Common myeloid progenitor, CD34-positive (primary cell): ENCODE measurements at regions not wholly inside any gene's neighbourhood (a gene's known extent, or its start where the extent isn't known, plus 50 kb on each side); places are given as distances from the start of the nearest gene placed in this dataset.

Source experiments
- CTCF ChIA-PET: fragments of 350-600 bp; sonication (Branson Sonifier 250); formaldehyde crosslinking; loops from one replicate; lab custom pipeline; 2021; ENCODE audit warnings: antibody characterized with exemption; lab: Charles Lee
- POLR2A ChIA-PET: fragments of 350-600 bp; sonication (Branson Sonifier 250); formaldehyde crosslinking; loops from one replicate; lab custom pipeline; 2021; ENCODE audit warnings: antibody characterized with exemption; lab: Charles Lee
- DNase-seq, 3 donors: peaks; one replicate each; pipeline versions ENCODE4 v3.0.0 to v3.0.0-alpha.2; 2013
- H3K27ac ChIP-seq, 2 experiments: 1 replicate in 1 of 2; 2 replicates in 1 of 2; pipeline ENCODE4 v1.7.0; 2013; ENCODE audit warnings: inconsistent platforms in 2 of 2, low read length in 2 of 2, mild to moderate bottlenecking in 2 of 2, low read depth in 1 of 2, moderate library complexity in 1 of 2; ENCODE audit not compliant: severe bottlenecking in 2 of 2, insufficient read depth in 1 of 2, poor library complexity in 1 of 2
- H3K27me3 ChIP-seq, 5 experiments: replicated peaks in 2 of 5; 1 replicate in 3 of 5; 2 replicates in 2 of 5; pipeline versions ENCODE4 v1.6.1 to v1.7.0; 2013; ENCODE audit warnings: low read length in 4 of 5, mild to moderate bottlenecking in 2 of 5, moderate library complexity in 2 of 5, inconsistent platforms in 1 of 5; ENCODE audit not compliant: insufficient read depth in 5 of 5, control insufficient read depth in 4 of 5
- H3K36me3 ChIP-seq, 4 experiments: 1 replicate in 2 of 4; 2 replicates in 2 of 4; pipeline versions ENCODE4 v1.6.1 to v1.7.0; 2013; ENCODE audit warnings: low read length in 3 of 4, control low read depth in 1 of 4, mild to moderate bottlenecking in 1 of 4; ENCODE audit not compliant: control insufficient read depth in 4 of 4, insufficient read depth in 4 of 4
- H3K4me1 ChIP-seq, 4 experiments: 1 replicate in 3 of 4; 2 replicates in 1 of 4; pipeline versions ENCODE4 v1.6.1 to v1.7.1; 2013; ENCODE audit warnings: low read length in 3 of 4, mild to moderate bottlenecking in 3 of 4, control low read depth in 1 of 4, inconsistent platforms in 1 of 4, moderate library complexity in 1 of 4; ENCODE audit not compliant: control insufficient read depth in 4 of 4, insufficient read depth in 4 of 4; ENCODE audit errors: control extremely low read depth in 1 of 4
- H3K4me3 ChIP-seq, 7 experiments: 1 replicate in 4 of 7; 2 replicates in 3 of 7; pipeline versions ENCODE4 v1.5.1 to v1.7.0; 2013; ENCODE audit warnings: mild to moderate bottlenecking in 7 of 7, low read length in 6 of 7, moderate library complexity in 6 of 7, inconsistent platforms in 2 of 7, low read depth in 2 of 7, control low read depth in 1 of 7; ENCODE audit not compliant: insufficient read depth in 4 of 7, control insufficient read depth in 1 of 7; ENCODE audit errors: extremely low read depth in 1 of 7
- H3K9me3 ChIP-seq, 5 experiments: 1 replicate in 4 of 5; 2 replicates in 1 of 5; pipeline versions ENCODE4 v1.6.1 to v1.7.1; 2013; ENCODE audit warnings: low read length in 4 of 5, mild to moderate bottlenecking in 2 of 5, inconsistent platforms in 1 of 5, low read depth in 1 of 5, moderate library complexity in 1 of 5; ENCODE audit not compliant: control insufficient read depth in 4 of 5, insufficient read depth in 2 of 5; ENCODE audit errors: control extremely low read depth in 1 of 5
- WGBS: methylation state at CpG from one replicate; pipeline ENCODE4 v1.1.5; 2013; ENCODE audit not compliant: insufficient coverage; 5-methylcytosine and 5-hydroxymethylcytosine counted together

DNA sequence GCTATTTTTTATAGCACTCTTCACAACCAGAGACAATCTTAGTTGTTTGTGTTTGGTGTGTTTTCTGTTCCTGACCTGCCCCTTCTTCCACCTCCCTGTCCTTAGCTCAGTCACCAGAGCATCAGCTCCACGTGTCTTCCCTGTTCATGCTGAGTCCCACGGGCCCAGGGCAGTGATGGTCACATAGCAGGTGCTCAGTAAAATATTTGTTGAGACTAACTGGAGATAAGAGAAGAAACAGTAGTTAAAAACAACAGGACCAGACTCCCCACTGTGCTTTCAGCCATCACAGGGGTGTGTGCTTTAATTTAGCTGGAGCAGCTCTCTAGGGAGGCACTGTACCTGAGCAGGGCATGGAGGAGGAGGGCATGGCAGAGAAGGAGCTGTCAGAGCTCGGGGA, 307.3 kb upstream of the ZNF32 start:
- WGBS, result 100% methylated on average over 1 of the region's 3 CpGs
- Histone ChIP-seq H3K36me3 (no peaks in the 10 kb centered on the region), H3K4me1 (no peaks in the 10 kb centered on the region), H3K27ac (no peak overlapping the region), H3K9me3 (peaks cover 0 to 7% (median 4%) of the 10 kb centered on the region in 5 experiments), H3K4me3 (no peak overlapping the region), H3K27me3 (peaks cover 0 to 55% (median 19%) of the 10 kb centered on the region in 5 experiments)
- DNase-seq, result no peak
- POLR2A ChIA-PET, result no interaction called here
- CTCF ChIA-PET, result interaction anchor here (1.0 kb wide), 1 partner anchor 12 kb away, joined by 3 read pairs; no protein-coding TSS in a partner anchor

DNA sequence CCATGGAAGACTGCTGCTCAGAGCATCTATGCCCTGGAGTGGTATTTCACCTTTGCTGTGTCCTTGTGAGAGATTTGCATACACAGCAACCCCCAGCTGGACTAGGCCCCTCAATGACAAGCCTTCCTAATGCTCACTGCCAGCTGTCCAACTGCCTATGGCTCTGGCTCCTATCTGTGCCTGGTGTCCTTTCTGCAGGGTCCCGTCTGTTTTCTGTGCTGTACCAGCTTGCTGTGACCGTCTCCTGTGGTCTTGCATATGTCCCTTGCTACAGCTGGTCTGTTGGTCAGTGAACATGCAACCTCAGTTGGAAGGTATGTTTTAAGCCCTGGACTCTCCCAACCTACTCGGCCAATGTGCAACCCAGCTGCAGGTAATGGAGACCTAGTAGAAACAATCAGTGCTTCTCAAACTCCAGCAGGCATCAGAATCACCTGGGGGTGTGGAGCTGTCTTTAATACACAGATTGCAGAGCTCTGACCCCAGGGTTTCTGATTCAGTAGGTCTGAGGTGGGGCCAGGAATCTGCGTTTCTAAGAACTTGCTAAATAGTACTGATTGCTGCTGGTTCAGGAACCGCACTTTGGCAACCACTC, 306.4 kb upstream of the ZNF32 start:
- ChIA-PET POLR2A (no interaction called here), CTCF (interaction anchor here (1.0 kb wide), 1 partner anchor 11 kb away, joined by 3 read pairs; no protein-coding TSS in a partner anchor)
- no peak for DNase-seq
- Histone ChIP-seq H3K27me3 (peaks cover 0 to 49% (median 13%) of the 10 kb centered on the region in 5 experiments), H3K27ac (no peak overlapping the region), H3K4me1 (no peaks in the 10 kb centered on the region), H3K4me3 (no peak overlapping the region), H3K9me3 (peaks cover 0 to 7% (median 4%) of the 10 kb centered on the region in 5 experiments), H3K36me3 (no peaks in the 10 kb centered on the region)
- 100% methylated on average over 5 of the region's 5 CpGs for WGBS

DNA sequence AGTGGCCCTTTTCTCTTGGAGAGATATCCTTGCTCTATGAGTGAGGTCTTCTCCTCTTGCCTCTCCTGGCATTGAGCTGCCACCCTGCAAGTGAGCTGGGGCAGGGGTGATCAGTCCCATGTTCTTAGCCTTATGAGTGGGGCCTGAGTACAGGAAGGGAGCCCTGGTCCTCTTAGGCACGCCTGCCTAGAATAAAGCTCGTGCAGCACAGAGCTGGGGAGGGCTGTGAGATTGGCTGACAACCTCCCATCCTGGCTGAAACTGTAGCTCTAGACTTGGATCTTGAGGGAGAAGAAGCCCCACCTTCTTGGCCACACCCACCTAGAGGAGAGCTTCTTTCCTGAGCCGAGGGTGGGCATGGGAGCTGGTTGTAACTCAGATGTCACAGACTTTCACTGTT, 305.0 kb upstream of the ZNF32 start:
- H3K27ac ChIP-seq, result no peak overlapping the region
- H3K9me3 ChIP-seq, result peaks cover 0 to 7% (median 4%) of the 10 kb centered on the region in 5 experiments
- no peaks in the 10 kb centered on the region for H3K4me1 ChIP-seq
- WGBS, result 100% methylated on average over 2 of the region's 3 CpGs
- no peak overlapping the region for H3K4me3 ChIP-seq
- DNase-seq, result no peak
- POLR2A ChIA-PET, result no interaction called here
- H3K27me3 ChIP-seq, result peaks cover 0 to 41% (median 5%) of the 10 kb centered on the region in 5 experiments
- H3K36me3 ChIP-seq, result no peaks in the 10 kb centered on the region
- CTCF ChIA-PET, result no interaction called here

DNA sequence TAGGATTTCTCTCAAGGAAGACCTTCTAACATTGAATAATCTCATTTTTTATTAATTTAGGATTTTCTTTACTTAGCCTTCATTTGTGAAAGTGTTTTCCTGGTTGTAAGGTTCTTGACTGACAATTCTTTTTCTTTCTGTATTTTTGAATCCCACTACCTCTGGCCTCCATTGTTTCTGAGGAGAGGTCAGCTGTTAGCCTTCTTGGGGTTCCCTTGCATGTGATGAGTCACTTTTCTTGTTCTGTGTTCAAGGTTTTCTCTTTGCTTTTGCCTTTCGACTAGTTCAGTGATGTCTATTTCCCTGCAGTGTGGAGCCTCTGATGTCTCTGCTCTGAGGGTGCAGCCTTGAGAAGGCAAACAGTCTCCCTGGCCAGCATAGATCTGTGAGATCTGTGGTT, 304.1 kb upstream of the ZNF32 start:
- Histone ChIP-seq H3K4me1 (no peaks in the 10 kb centered on the region), H3K27me3 (peaks cover 0 to 33% (median 5%) of the 10 kb centered on the region in 5 experiments), H3K4me3 (no peak overlapping the region), H3K36me3 (no peaks in the 10 kb centered on the region), H3K9me3 (peaks cover 0 to 7% (median 4%) of the 10 kb centered on the region in 5 experiments), H3K27ac (no peak overlapping the region)
- ChIA-PET POLR2A (no interaction called here), CTCF (no interaction called here)
- WGBS, result 82% methylated on average over 1 of the region's 1 CpG
- DNase-seq, result no peak

DNA sequence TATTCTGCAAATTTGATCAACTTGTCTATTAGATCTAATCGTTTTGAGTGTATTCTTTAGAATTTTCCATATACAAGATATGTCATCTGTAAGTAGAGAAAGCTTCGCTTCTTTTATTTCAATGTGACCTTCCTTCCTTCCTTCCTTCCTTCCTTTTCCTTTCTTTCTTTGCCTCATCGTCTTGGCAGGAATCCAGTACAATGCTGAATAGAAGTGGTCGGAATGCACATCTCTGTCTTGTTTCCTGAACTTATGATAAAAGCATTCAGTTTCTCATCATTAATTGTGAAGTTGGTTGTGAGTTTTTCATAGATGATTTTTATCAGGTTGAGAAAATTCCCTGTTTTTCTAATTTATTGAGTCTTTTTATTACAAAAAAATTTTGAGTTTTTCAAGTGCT, 300.7 kb upstream of the ZNF32 start:
- CTCF ChIA-PET, result no interaction called here
- no peak for DNase-seq

GRCh38 chr10:43946445-43946844, 297.8 kb upstream of the ZNF32 start:
- Histone ChIP-seq H3K9me3 (no peaks in the 10 kb centered on the region), H3K4me1 (peaks cover 0 to 31% (median 17%) of the 10 kb centered on the region in 4 experiments), H3K27ac (no peak overlapping the region), H3K36me3 (no peaks in the 10 kb centered on the region), H3K27me3 (peaks cover 0 to 2% (median 0%) of the 10 kb centered on the region in 5 experiments), H3K4me3 (no peak overlapping the region)
- no peak for DNase-seq
- whole genome bisulfite sequencing, result 98% methylated on average over 8 of the region's 10 CpGs
- POLR2A ChIA-PET, result no interaction called here
- CTCF ChIA-PET, result no interaction called here

More for the DNA sequence above, 300.7 kb upstream of the ZNF32 start:
- H3K9me3 ChIP-seq, result peaks cover 0 to 7% (median 4%) of the 10 kb centered on the region in 5 experiments
- H3K27ac ChIP-seq, result no peak overlapping the region
- WGBS, result no CpG with 5 or more reads among the region's 4 CpGs
- H3K4me1 ChIP-seq, result peaks cover 0 to 15% (median 8%) of the 10 kb centered on the region in 4 experiments
- no peaks in the 10 kb centered on the region for H3K36me3 ChIP-seq
- POLR2A ChIA-PET, result no interaction called here
- H3K4me3 ChIP-seq, result no peak overlapping the region
- H3K27me3 ChIP-seq, result peaks cover 0 to 5% (median 0%) of the 10 kb centered on the region in 5 experiments

- H3K36me3 ChIP-seq, result no peaks in the 10 kb centered on the region
- peaks cover 0 to 2% (median 0%) of the 10 kb centered on the region in 5 experiments for H3K27me3 ChIP-seq
- WGBS, result 100% methylated on average over 2 of the region's 4 CpGs
- no peak overlapping the region for H3K4me3 ChIP-seq
- CTCF ChIA-PET, result interaction anchor here (2.3 kb wide), 1 partner anchor 18 kb away, joined by 6 read pairs; no protein-coding TSS in a partner anchor
- H3K4me1 ChIP-seq, result peaks cover 0 to 34% (median 17%) of the 10 kb centered on the region in 4 experiments
- POLR2A ChIA-PET, result no interaction called here
- DNase-seq, result no peak
- no peaks in the 10 kb centered on the region for H3K9me3 ChIP-seq
- no peak overlapping the region for H3K27ac ChIP-seq
These were observed 297.2 kb upstream of the ZNF32 start for GRCh38 chr10:43945908-43946307.
